ENCODE measurements at regions not wholly inside any gene's neighbourhood (a gene's known extent, or its start where the extent isn't known, plus 50 kb on each side); places are given as distances from the start of the nearest gene placed in this dataset.

GRCh38 chr6:102679865-102680264 lies 1286.4 kb downstream of the GRIK2 start:
- no peak for TF ChIP-seq NR2C2 (CRISPR knock-in tag; IDR thresholded peaks at IDR 0.05)
- TF ChIP-seq AR (CRISPR knock-in tag; IDR thresholded peaks at IDR 0.05) = no peak
- no peak for TF ChIP-seq CTCF (IDR thresholded peaks at IDR 0.05)
- TF ChIP-seq CREB1 (CRISPR knock-in tag; IDR thresholded peaks at IDR 0.05) = no peak
- TF ChIP-seq ZNF423 (CRISPR knock-in tag; IDR thresholded peaks at IDR 0.05) = no peak
- TF ChIP-seq ATF3 (CRISPR knock-in tag; conservative IDR thresholded peaks at IDR 0.05) = no peak

Data from WTC11 (cell line).